Breast epithelium (tissue), 4 donors: ENCODE measurements at regions not wholly inside any gene's neighbourhood (a gene's known extent, or its start where the extent isn't known, plus 50 kb on each side); places are given as distances from the start of the nearest gene placed in this dataset.

Experiments used
- DNase-seq, 2 donors: peaks; one replicate each; pipeline ENCODE4 v3.0.0-alpha.2; 2019; ENCODE audit warnings: low spot score in 2 of 2
- H3K27ac ChIP-seq, 2 donors: fragments of 200-600 bp; sonication (generic) in 1 of 2; one replicate each; pipeline ENCODE4 v1.5.1; 2016 to 2019; ENCODE audit warnings: mild to moderate bottlenecking in 1 of 2
- H3K27me3 ChIP-seq, 2 donors: fragments of 200-600 bp; sonication (generic) in 1 of 2; one replicate each; pipeline versions ENCODE4 v1.5.1 to v1.6.0; 2017 to 2019; ENCODE audit warnings: control low read depth in 1 of 2, mild to moderate bottlenecking in 1 of 2
- H3K36me3 ChIP-seq: fragments of 200-600 bp; one replicate; pipeline ENCODE4 v1.5.1; 2019
- H3K4me1 ChIP-seq, 2 donors: fragments of 200-600 bp; sonication (generic); one replicate each; pipeline ENCODE4 v1.5.1; 2016 to 2019; ENCODE audit warnings: control low read depth in 1 of 2
- H3K4me3 ChIP-seq, 3 donors: fragments of 200-600 bp; sonication (generic); 1 replicate in 2 of 3; 2 replicates in 1 of 3; pipeline ENCODE4 v1.5.1; 2016 to 2019; ENCODE audit warnings: mild to moderate bottlenecking in 3 of 3, moderate library complexity in 2 of 3
- H3K9me3 ChIP-seq, 2 donors: fragments of 200-600 bp; sonication (generic) in 1 of 2; one replicate each; pipeline ENCODE4 v1.5.1; 2016 to 2019; ENCODE audit warnings: control low read depth in 1 of 2
- CTCF ChIP-seq, 3 donors: fragments of 450-650 bp; IDR thresholded peaks; one replicate each; pipeline ENCODE4 v1.5.1; 2016 to 2017; ENCODE audit warnings: antibody characterized with exemption in 3 of 3, mild to moderate bottlenecking in 3 of 3, moderate library complexity in 3 of 3
- POLR2A ChIP-seq: fragments of 450-650 bp; IDR thresholded peaks from one replicate; pipeline ENCODE4 v1.6.1; 2016; ENCODE audit warnings: antibody characterized with exemption, mild to moderate bottlenecking, moderate library complexity
- POLR2AphosphoS5 ChIP-seq, 3 donors: sonication (generic); formaldehyde crosslinking; IDR thresholded peaks; one replicate each; pipeline ENCODE4 v1.6.1; 2017; ENCODE audit warnings: antibody characterized with exemption in 3 of 3
- intact Hi-C: fragments of 100-400 bp; cut with DNase I; formaldehyde crosslinking; loops from one replicate; pipeline ENCODE4 v1.15.1; 2023; ENCODE audit warnings: low total_unique reads

- Histone ChIP-seq H3K4me1 (no peaks in the 10 kb centered on the region), H3K4me3 (no peak overlapping the region), H3K27ac (no peak overlapping the region), H3K27me3 (no peaks in the 10 kb centered on the region), H3K36me3 (peaks cover 3% of the 10 kb centered on the region), H3K9me3 (peaks cover 0 to 5% of the 10 kb centered on the region in 2 donors)
- TF ChIP-seq POLR2A (no peak), CTCF (IDR thresholded peaks at IDR 0.05) (no peak), POLR2AphosphoS5 (IDR thresholded peaks at IDR 0.05) (no peak)
- no peak for DNase-seq
- intact Hi-C loops, result no loop called here
These were observed 1102.8 kb downstream of the BRD1 start for GRCh38 chr22:48724899-48725298.

- Histone ChIP-seq H3K27ac (no peak overlapping the region), H3K27me3 (peaks cover 0 to 5% of the 10 kb centered on the region in 2 donors), H3K4me3 (no peak overlapping the region), H3K36me3 (no peaks in the 10 kb centered on the region), H3K9me3 (peaks cover 0 to 5% of the 10 kb centered on the region in 2 donors), H3K4me1 (no peaks in the 10 kb centered on the region)
- DNase-seq, result no peak
- intact Hi-C loops, result no loop called here
- TF ChIP-seq CTCF (IDR thresholded peaks at IDR 0.05) (no peak), POLR2A (no peak), POLR2AphosphoS5 (IDR thresholded peaks at IDR 0.05) (no peak)
These were observed 1105.0 kb downstream of the BRD1 start for GRCh38 chr22:48722661-48723060.

- Histone ChIP-seq H3K9me3 (no peaks in the 10 kb centered on the region), H3K36me3 (no peaks in the 10 kb centered on the region), H3K27ac (peak overlapping the region in 1 of 2 donors; percentile 23), H3K4me1 (no peaks in the 10 kb centered on the region), H3K4me3 (no peak overlapping the region), H3K27me3 (peaks cover 0 to 5% of the 10 kb centered on the region in 2 donors)
- intact Hi-C loops, result no loop called here
- peak in 1 of 2 donors; percentile 53 for DNase-seq
- no peak for TF ChIP-seq CTCF (IDR thresholded peaks at IDR 0.05)
- TF ChIP-seq POLR2AphosphoS5 (IDR thresholded peaks at IDR 0.05), result no peak
- TF ChIP-seq POLR2A, result no peak
These were observed 1106.3 kb downstream of the BRD1 start for GRCh38 chr22:48721395-48721669.

- no peak overlapping the region for H3K4me3 ChIP-seq
- peak overlapping the region; percentile 22 to 23 for H3K27ac ChIP-seq
- no peak for DNase-seq
- H3K27me3 ChIP-seq, result peaks cover 0 to 5% of the 10 kb centered on the region in 2 donors
- no peaks in the 10 kb centered on the region for H3K9me3 ChIP-seq
- H3K4me1 ChIP-seq, result no peaks in the 10 kb centered on the region
- intact Hi-C loops, result no loop called here
- no peaks in the 10 kb centered on the region for H3K36me3 ChIP-seq
- TF ChIP-seq POLR2AphosphoS5 (IDR thresholded peaks at IDR 0.05), result no peak
- no peak for TF ChIP-seq POLR2A
- no peak for TF ChIP-seq CTCF (IDR thresholded peaks at IDR 0.05)
These were observed 1106.8 kb downstream of the BRD1 start for GRCh38 chr22:48720662-48721394.

- Histone ChIP-seq H3K27me3 (peaks cover 0 to 5% of the 10 kb centered on the region in 2 donors), H3K9me3 (no peaks in the 10 kb centered on the region), H3K27ac (no peak overlapping the region), H3K36me3 (no peaks in the 10 kb centered on the region), H3K4me1 (no peaks in the 10 kb centered on the region), H3K4me3 (no peak overlapping the region)
- intact Hi-C loops, result no loop called here
- DNase-seq, result no peak
- no peak for TF ChIP-seq POLR2AphosphoS5 (IDR thresholded peaks at IDR 0.05)
- no peak for TF ChIP-seq POLR2A
- no peak for TF ChIP-seq CTCF (IDR thresholded peaks at IDR 0.05)
These were observed 1107.6 kb downstream of the BRD1 start for GRCh38 chr22:48719978-48720661.
